ENCODE measurements at regions not wholly inside any gene's neighbourhood (a gene's known extent, or its start where the extent isn't known, plus 50 kb on each side); places are given as distances from the start of the nearest gene placed in this dataset.

GRCh38 chr5:58143181-58143580 lies 316.7 kb downstream of the PLK2 start:
- no peak for TF ChIP-seq GATA2 (IDR thresholded peaks at IDR 0.05; ENCODE audit: low read depth, low read length)
- no peak for TF ChIP-seq GATA3 (IDR thresholded peaks at IDR 0.05; ENCODE audit: low read depth, low read length)
